ENCODE measurements at regions not wholly inside any gene's neighbourhood (a gene's known extent, or its start where the extent isn't known, plus 50 kb on each side); places are given as distances from the start of the nearest gene placed in this dataset.

DNA sequence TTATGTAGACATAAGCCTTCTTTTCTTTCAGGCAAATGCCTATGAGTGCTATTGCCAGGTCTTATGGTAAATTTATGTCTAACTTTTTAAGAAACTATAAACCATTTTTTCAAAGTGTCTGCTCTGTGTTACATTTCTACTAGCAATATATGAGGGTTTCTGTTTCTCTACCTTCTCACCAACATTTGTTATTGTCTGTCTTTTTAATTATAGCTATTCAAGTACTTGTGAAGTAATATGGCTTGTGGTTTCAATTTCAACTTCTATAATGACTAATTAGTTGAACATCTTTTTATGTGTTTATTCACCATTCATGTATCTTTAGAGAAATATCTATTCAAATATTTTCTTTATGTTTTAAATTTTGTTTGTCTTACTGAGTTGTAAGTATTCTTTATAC lies 213.1 kb upstream of the MC4R start:
- no peak for TF ChIP-seq GATA1 (IDR thresholded peaks at IDR 0.05; ENCODE audit: low read depth, low read length)
- TF ChIP-seq POLR2A (IDR thresholded peaks at IDR 0.05; ENCODE audit: low read length): no peak
- no peak for DNase-seq

DNA sequence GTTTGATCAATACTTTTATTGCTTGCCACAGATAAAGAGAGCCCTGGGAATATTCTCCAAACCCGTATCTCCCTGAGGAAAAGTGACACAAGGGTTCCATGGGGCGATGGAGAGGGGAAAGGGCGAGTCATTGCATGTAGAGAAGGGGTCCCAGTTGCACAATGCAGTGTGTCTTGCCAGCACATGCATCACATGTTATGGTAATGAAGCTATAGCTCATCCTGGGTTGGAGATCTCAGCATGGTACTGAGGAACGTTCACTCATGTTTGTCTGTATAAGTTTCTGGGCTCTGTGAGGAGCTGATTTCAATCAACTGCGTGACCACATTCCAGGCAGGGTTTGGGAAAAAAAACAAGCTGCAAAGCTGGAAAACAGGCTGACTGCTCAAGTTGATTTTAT lies 220.7 kb upstream of the MC4R start:
- TF ChIP-seq GATA1 (IDR thresholded peaks at IDR 0.05; ENCODE audit: low read depth, low read length): no peak
- no peak for TF ChIP-seq POLR2A (IDR thresholded peaks at IDR 0.05; ENCODE audit: low read length)
- no peak for DNase-seq

DNA sequence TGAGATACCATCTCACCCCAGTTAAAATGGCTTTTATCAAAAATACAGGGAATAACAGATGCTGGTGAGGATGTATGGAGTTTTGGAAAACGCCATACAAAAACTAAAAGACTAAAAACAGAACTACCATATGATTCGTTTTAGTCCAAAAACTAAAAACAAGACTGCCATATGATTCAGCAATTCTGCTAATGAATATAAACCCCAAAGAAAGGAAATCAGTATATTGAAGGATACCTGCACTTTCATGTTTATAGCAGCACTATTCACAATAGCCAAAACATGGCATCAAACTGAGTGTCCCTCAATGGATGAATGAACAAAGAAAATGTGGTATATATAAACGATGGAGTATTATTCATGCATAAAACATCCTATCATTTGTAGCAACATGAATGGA lies 224.4 kb upstream of the MC4R start:
- DNase-seq: no peak
- no peak for TF ChIP-seq POLR2A (IDR thresholded peaks at IDR 0.05; ENCODE audit: low read length)
- TF ChIP-seq GATA1 (IDR thresholded peaks at IDR 0.05; ENCODE audit: low read depth, low read length): no peak

DNA sequence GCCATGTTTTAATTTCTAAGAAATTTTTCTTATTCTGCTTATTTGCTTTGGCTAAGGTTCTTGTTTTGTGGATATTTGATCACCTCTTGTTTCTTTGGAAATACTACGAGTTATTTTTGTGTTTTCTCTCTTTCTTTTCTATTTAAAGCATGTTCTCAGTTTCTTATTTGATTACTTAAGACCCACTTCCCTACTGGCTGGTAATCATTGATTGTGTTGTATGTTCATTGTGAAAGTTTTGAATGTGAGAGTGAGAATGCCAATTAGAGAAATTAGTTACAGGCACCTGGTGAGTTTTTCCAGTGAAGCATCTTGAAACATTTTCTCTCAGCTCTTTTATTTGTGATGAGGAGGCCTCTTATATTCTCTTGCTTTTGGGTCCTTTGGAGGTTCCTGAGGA lies 226.7 kb upstream of the MC4R start:
- no peak for TF ChIP-seq POLR2A (IDR thresholded peaks at IDR 0.05; ENCODE audit: low read length)
- no peak for TF ChIP-seq GATA1 (IDR thresholded peaks at IDR 0.05; ENCODE audit: low read depth, low read length)
- DNase-seq: no peak

DNA sequence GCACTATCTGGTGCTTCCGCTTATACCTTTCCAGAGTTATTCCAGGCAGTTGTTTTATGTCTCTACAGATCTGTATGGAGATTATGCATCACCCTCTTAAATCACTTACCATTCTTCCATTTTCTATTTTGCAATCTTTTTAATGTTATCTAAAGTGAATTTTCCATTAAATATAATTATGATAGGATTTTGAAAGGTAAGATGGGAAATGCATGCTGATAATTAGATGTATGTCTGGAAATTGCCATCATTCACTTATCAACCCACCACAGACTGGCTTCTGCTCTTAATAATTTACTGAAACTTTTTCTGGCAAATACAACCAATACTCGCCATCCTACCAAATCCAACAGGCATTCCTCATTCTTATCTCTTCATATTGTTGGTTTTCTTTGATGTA lies 227.4 kb upstream of the MC4R start:
- DNase-seq: no peak
- TF ChIP-seq GATA1 (IDR thresholded peaks at IDR 0.05; ENCODE audit: low read depth, low read length) (no peak), POLR2A (IDR thresholded peaks at IDR 0.05; ENCODE audit: low read length) (no peak)

DNA sequence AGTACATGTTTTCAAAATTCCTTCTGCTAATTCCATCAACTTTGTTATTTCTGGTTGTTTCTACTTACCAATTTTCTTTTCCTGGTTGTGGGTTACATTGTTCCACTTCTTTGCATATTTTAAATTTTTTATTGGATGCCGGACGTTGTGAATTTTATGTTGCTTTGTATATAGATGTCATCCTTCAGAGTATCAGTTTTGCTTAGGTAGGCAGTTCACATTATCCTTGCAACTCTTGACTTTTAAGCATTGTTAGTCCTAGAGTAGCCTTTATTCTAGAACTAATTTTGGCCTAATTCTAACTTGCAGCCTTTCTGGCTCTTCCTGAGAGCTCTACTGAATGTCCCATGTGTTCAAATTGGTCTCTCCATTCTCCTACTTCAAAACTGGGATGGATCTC lies 228.7 kb upstream of the MC4R start:
- TF ChIP-seq POLR2A (IDR thresholded peaks at IDR 0.05; ENCODE audit: low read length): no peak
- no peak for TF ChIP-seq GATA1 (IDR thresholded peaks at IDR 0.05; ENCODE audit: low read depth, low read length)

DNA sequence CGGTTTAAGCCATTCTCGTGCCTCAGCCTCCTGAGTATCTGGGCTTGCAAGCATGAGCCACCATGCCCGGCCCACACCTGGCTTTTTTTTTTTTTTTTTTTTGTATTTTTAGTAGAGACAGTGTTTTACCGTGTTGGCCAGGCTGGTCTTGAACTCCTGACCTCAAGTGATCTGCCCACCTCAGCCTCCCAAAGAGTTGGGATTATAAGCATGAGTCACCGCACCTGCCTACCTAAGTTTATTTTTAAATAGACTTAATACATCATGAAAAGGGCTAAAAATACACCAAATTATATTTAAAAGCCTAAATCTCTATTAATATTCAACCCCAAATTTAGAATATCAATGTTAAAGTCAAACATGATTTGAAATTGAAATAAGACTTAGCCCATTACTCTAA lies 250.8 kb upstream of the MC4R start:
- TF ChIP-seq POLR2A (IDR thresholded peaks at IDR 0.05; ENCODE audit: low read length) (no peak), GATA1 (IDR thresholded peaks at IDR 0.05; ENCODE audit: low read depth, low read length) (no peak)
- no peak for DNase-seq

More for the DNA sequence above, 228.7 kb upstream of the MC4R start:
- no peak for DNase-seq

DNA sequence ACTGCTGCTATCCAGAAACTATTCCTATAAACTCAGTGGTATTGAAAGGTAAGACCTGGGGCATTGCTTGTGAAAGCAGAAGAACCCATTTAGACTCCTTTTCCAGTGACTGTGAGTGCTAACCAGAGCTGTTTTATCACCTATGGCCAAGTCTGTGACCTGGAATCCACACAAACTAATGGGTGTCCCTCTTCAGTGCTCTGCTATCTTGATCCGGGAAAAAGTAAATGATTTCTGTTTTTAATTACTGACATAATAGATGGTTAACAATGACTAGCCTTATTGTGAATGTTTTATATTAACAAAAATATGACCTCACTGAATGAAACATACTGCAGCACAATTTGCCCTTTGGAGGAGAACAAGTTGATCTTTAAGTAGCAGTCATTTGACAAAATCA lies 251.6 kb upstream of the MC4R start:
- no peak for DNase-seq
- no peak for TF ChIP-seq GATA1 (IDR thresholded peaks at IDR 0.05; ENCODE audit: low read depth, low read length)
- no peak for TF ChIP-seq POLR2A (IDR thresholded peaks at IDR 0.05; ENCODE audit: low read length)

DNA sequence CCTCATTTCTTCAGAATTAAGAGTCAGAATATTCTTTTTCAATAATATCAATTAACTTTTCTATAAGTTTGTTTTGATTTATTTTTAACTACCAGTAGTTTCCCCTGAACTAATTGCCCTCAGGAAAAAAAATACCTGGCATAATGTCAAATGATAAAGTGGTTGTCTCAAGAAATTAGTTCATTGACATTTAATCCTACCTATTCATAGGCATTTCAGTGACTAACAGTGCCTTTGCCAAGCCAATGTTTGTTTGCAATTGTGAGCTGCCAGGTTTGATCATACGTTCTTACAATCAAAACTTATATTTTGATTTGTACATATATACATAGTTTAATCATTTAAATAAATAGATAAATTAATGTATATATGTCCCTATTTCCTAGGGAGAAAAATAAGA lies 267.3 kb upstream of the MC4R start:
- no peak for DNase-seq
- no peak for TF ChIP-seq POLR2A (IDR thresholded peaks at IDR 0.05; ENCODE audit: low read length)
- TF ChIP-seq GATA1 (IDR thresholded peaks at IDR 0.05; ENCODE audit: low read depth, low read length): no peak

DNA sequence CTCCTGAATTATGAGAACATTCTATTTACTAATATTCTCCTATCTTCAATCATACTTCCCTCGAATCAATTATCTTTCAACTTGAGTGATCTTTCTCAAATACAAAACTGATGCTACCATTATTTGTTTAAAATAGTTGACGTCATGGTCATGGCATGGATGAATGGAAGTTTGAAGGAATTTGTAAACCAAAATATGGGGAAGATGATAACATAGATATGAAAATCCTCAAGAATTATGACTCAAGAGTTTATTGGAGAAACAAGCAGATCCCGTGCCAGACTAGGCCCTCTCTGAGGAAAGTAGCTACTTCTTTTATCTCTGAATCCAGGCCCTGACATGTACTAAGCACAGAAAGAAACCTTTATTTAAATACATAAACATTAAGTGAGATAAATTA lies 270.4 kb upstream of the MC4R start:
- TF ChIP-seq POLR2A (IDR thresholded peaks at IDR 0.05; ENCODE audit: low read length): no peak
- no peak for TF ChIP-seq GATA1 (IDR thresholded peaks at IDR 0.05; ENCODE audit: low read depth, low read length)
- DNase-seq: no peak

DNA sequence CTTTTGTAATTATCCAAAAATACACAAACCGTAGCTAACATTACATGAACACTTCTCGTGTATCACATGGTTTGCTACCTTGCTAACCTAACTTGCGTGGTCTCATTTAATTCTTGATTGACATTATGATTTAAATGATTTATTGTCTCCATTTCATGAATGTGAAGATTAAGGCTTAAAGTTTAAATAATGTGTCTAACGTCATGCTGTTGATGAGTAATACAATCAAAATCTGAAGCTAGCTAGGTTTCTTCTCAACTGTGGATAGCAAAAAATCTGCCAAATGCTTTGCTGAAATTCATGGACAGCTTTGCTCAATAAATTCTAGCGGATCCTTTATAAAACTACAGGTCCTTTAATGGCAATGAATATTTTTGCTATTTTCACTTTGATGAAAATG lies 274.1 kb upstream of the MC4R start:
- DNase-seq: no peak
- TF ChIP-seq GATA1 (IDR thresholded peaks at IDR 0.05; ENCODE audit: low read depth, low read length) (no peak), POLR2A (IDR thresholded peaks at IDR 0.05; ENCODE audit: low read length) (no peak)

DNA sequence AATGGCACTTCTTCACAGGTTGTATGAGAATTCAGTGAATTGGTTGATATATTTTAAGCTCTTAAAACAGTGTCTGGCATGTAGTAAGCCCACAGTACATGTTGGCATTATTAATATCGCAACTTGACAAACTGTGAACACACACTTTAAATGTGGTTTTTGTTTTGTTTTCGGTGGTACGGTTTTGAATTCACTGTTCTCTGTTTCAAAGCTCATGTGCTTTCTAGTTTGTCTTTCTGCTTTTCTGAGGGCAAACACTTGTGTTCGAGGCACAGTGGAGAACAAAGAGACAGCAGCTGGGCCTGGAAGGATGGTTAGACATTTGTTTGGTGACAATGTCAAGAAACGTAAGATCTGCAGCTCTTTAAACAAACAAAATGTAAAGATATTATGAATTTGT lies 276.5 kb upstream of the MC4R start:
- TF ChIP-seq POLR2A (IDR thresholded peaks at IDR 0.05; ENCODE audit: low read length) (no peak), GATA1 (IDR thresholded peaks at IDR 0.05; ENCODE audit: low read depth, low read length) (no peak)
- DNase-seq: no peak

DNA sequence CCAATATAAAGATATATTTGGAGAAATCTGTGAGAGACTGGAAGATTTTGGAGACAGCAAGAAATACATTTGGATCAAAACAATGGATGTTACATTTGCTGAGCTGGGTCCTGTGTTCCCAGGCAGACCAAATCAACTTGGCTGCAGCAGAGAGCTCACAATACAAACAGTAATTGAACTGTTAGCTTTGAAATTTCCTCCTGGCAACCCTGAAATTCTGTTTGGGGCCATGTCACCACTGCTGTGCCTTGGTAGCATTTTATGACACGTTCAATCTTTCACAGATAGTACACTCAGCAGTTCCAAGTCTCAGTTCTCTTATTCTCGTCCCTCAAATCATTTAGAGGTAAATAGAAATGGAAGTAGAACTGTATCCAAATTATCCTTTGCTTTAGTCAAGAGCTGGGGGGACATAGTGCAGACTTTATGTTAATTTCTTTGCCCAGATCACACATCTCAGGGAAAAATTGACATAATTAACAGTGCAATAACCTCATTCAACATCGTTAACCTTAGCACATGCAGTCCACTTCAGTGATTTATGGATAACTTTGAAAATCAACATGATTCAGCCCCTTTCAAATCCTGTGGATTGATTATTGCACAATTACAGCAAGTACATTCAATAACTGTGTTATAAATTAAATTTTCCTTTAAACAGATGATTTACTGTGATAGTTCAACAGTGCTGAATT lies 277.4 kb upstream of the MC4R start:
- DNase-seq: no peak
- TF ChIP-seq GATA1 (IDR thresholded peaks at IDR 0.05; ENCODE audit: low read depth, low read length) (no peak), POLR2A (IDR thresholded peaks at IDR 0.05; ENCODE audit: low read length) (no peak)

DNA sequence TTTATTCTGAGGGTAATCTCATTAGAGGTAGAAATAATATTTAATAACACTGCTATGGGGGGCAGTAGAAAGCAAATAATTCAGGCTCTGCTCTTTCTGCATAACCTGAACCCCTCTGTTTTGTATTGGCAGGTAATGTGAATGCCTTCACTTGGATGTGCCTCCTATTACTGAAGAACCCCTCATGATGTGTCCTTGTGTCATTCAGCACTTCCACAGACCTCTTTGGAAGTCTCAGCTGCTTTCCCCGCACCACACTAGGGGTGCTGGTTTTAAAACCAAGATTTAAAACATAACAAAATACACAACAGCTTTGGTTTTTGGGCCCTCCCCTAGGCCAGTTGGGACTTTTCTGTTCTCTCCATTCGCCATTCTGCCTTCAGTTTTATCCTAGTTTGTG lies 281.7 kb upstream of the MC4R start:
- no peak for DNase-seq
- no peak for TF ChIP-seq POLR2A (IDR thresholded peaks at IDR 0.05; ENCODE audit: low read length)
- no peak for TF ChIP-seq GATA1 (IDR thresholded peaks at IDR 0.05; ENCODE audit: low read depth, low read length)

DNA sequence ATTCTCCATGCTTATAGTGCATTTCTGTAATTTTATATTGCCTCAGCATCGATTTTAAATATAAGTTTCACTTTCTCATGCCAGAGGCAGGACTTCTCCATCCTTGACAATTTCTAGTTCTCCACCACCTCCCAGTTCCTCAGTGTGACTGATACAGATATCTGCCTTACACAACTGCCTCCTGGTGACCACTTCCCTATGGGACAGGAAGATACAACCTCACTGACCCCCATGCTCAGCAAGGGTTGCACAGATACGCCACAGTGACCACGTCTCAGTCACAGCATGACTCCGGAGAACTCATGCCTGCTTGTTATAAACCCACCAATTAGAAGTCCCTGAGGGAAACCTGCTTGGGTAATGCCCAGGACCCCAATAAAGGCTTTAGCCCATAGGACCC lies 284.0 kb upstream of the MC4R start:
- TF ChIP-seq GATA1 (IDR thresholded peaks at IDR 0.05; ENCODE audit: low read depth, low read length) (no peak), POLR2A (IDR thresholded peaks at IDR 0.05; ENCODE audit: low read length) (no peak)
- no peak for DNase-seq

DNA sequence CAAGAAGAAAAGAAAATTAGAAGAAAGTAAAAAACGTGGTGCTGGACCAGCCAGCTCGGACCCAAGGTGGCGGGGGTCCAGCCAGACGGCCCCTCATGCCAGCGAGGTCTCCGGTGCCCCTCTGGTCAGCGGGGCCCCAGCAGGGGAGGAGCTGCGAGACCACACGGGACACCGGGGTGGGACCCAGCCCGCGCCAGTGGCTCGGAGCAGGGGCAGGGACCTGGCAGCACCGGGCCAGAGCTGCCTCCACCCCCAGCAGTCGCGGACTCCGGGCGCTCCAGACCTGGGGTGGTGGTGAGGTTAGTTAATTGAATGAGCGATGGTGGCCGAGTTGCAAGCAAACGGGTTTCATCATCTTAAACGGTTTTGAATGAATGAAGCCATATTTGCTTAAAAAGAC lies 289.9 kb upstream of the MC4R start:
- no peak for TF ChIP-seq POLR2A (IDR thresholded peaks at IDR 0.05; ENCODE audit: low read length)
- TF ChIP-seq GATA1 (IDR thresholded peaks at IDR 0.05; ENCODE audit: low read depth, low read length): no peak

More for the DNA sequence above, 289.9 kb upstream of the MC4R start:
- no peak for DNase-seq
